WTC11 (cell line): ENCODE measurements at regions not wholly inside any gene's neighbourhood (a gene's known extent, or its start where the extent isn't known, plus 50 kb on each side); places are given as distances from the start of the nearest gene placed in this dataset.

ENCODE experiments used
- ATAC-seq: fragments of 200-7000 bp; cut with Tn5 transposase; 2 replicates; pipeline ENCODE4 v1.10.0; 2021; ENCODE audit warnings: mild to moderate bottlenecking, moderate library complexity
- CTCF ChIA-PET: fragments of 300-600 bp; sonication (Branson Sonifier 250); formaldehyde crosslinking; loops from one replicate; lab custom pipeline; 2021; ENCODE audit warnings: antibody characterized with exemption; lab: Charles Lee
- POLR2A ChIA-PET: fragments of 350-600 bp; sonication (Branson Sonifier 250); formaldehyde crosslinking; loops from one replicate; lab custom pipeline; 2021; ENCODE audit warnings: antibody characterized with exemption; lab: Charles Lee
- DNase-seq: peaks from one replicate; pipeline ENCODE4 v3.0.0; 2021; ENCODE audit warnings: low spot score
- H3K27ac Mint-ChIP-seq: 2 replicates; pipeline ENCODE4 v1.8.0; 2021; ENCODE audit warnings: mixed read lengths
- H3K27me3 Mint-ChIP-seq: 2 replicates; pipeline ENCODE4 v1.8.0; 2021; ENCODE audit warnings: low read depth, mild to moderate bottlenecking, moderate library complexity, mixed read lengths
- H3K36me3 Mint-ChIP-seq: 2 replicates; pipeline ENCODE4 v1.8.0; 2021; ENCODE audit warnings: mixed read lengths
- H3K4me1 Mint-ChIP-seq: 2 replicates; pipeline ENCODE4 v1.8.0; 2022; ENCODE audit warnings: mixed read lengths
- H3K4me3 Mint-ChIP-seq: 2 replicates; pipeline ENCODE4 v1.8.0; 2021; ENCODE audit warnings: mild to moderate bottlenecking, moderate library complexity, mixed read lengths
- H3K9me3 Mint-ChIP-seq: 2 replicates; pipeline ENCODE4 v1.8.0; 2021; ENCODE audit warnings: mixed read lengths
- CDX4 ChIP-seq: fragments of 250-450 bp; sonication (Bioruptor Pico); IDR thresholded peaks from 2 replicates; pipeline ENCODE4 v1.9.0; 2021; ENCODE audit warnings: moderate library complexity, mild to moderate bottlenecking, inconsistent platforms, borderline replicate concordance
- ERG ChIP-seq: fragments of 250-450 bp; sonication (Bioruptor Pico); IDR thresholded peaks from 2 replicates; pipeline ENCODE4 v1.8.0; 2021; ENCODE audit warnings: mild to moderate bottlenecking
- ETV6 ChIP-seq: sonication (generic); formaldehyde crosslinking; IDR thresholded peaks from 2 replicates; pipeline ENCODE4 v1.8.1; 2022; ENCODE audit warnings: mild to moderate bottlenecking, missing genetic modification reagents
- RELA ChIP-seq: sonication (generic); formaldehyde crosslinking; IDR thresholded peaks from 2 replicates; pipeline ENCODE4 v1.8.1; 2022; ENCODE audit warnings: missing genetic modification reagents, mild to moderate bottlenecking, borderline replicate concordance
- TEAD4 ChIP-seq: sonication (generic); formaldehyde crosslinking; IDR thresholded peaks from 2 replicates; pipeline ENCODE4 v1.8.0; 2022; ENCODE audit warnings: mild to moderate bottlenecking, missing genetic modification reagents
- TP53 ChIP-seq: sonication (generic); formaldehyde crosslinking; IDR thresholded peaks from 2 replicates; pipeline ENCODE4 v1.8.1; 2023; ENCODE audit warnings: mild to moderate bottlenecking, missing genetic modification reagents
- ZNF138 ChIP-seq: sonication (generic); formaldehyde crosslinking; conservative IDR thresholded peaks from 2 replicates; pipeline ENCODE4 v1.8.1; 2022; ENCODE audit warnings: mild to moderate bottlenecking, moderate library complexity, missing genetic modification reagents
- ZNF232 ChIP-seq: sonication (generic); formaldehyde crosslinking; IDR thresholded peaks from 2 replicates; pipeline ENCODE4 v1.8.0; 2022; ENCODE audit warnings: mild to moderate bottlenecking, missing genetic modification reagents
- ZNF416 ChIP-seq: fragments of 250-450 bp; sonication (Bioruptor Pico); IDR thresholded peaks from 2 replicates; pipeline ENCODE4 v1.9.0; 2021; ENCODE audit warnings: mild to moderate bottlenecking, inconsistent platforms
- TF ChIP-seq, protein P1 (sequence below): sonication (generic); formaldehyde crosslinking; conservative IDR thresholded peaks from 2 replicates; pipeline ENCODE4 v1.8.1; 2022; ENCODE audit warnings: mild to moderate bottlenecking, missing genetic modification reagents
- TF ChIP-seq, protein P2 (sequence below): sonication (generic); formaldehyde crosslinking; IDR thresholded peaks from 2 replicates; pipeline ENCODE4 v1.8.1; 2022; ENCODE audit warnings: mild to moderate bottlenecking, moderate library complexity, missing genetic modification reagents
- TF ChIP-seq, protein P3 (sequence below): fragments of 200-600 bp; IDR thresholded peaks from 2 replicates; pipeline ENCODE4 v1.8.0; 2022; ENCODE audit warnings: antibody characterized with exemption
- TF ChIP-seq, protein P4 (sequence below): sonication (generic); formaldehyde crosslinking; IDR thresholded peaks from 2 replicates; pipeline ENCODE4 v1.8.1; 2023; ENCODE audit warnings: mild to moderate bottlenecking, missing genetic modification reagents

DNA sequence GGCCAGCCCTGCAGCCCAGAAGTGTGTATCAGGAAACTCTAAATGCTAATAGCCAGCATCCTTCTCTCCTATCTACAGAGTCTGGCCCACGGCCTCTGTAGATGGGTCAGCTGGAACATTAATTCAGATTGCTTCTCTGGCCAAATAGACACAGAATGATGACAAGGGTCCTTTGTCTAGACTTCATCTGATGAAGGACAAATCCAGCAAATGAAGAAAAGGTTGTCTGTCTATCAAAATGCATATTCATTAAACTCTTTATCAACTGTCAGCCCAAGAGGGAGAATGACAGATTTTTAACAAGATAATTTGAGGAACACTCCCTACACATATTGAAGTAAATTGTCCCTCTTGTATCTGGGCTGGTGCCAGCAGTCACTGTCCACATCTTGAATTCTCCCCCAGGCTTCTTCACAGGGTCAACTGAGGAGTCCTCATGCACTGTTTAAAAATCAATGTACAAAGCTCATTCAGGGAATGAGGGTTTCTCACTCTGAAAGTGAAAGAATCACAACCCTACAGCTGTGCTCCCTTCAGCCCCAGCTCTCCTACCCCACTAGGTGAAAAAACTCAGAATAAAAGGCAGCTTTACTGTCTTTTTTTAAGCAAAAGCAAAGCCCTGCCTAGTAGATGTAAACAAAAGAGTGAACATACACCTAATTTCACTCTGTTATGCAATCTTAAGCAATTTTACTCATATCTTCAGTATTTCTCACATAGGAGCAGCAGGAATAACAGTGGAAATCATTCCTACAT, 507.7 kb downstream of the IGSF11 start (continued):
- no peak for TF ChIP-seq ERG (CRISPR knock-in tag)
- no peak for TF ChIP-seq TP53 (CRISPR knock-in tag)
- TF ChIP-seq, protein P1, sequence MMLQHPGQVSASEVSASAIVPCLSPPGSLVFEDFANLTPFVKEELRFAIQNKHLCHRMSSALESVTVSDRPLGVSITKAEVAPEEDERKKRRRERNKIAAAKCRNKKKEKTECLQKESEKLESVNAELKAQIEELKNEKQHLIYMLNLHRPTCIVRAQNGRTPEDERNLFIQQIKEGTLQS (CRISPR knock-in tag): no peak
- TF ChIP-seq, protein P2, sequence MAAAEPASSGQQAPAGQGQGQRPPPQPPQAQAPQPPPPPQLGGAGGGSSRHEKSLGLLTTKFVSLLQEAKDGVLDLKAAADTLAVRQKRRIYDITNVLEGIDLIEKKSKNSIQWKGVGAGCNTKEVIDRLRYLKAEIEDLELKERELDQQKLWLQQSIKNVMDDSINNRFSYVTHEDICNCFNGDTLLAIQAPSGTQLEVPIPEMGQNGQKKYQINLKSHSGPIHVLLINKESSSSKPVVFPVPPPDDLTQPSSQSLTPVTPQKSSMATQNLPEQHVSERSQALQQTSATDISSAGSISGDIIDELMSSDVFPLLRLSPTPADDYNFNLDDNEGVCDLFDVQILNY (CRISPR knock-in tag): no peak
- no peak for TF ChIP-seq TEAD4 (CRISPR knock-in tag)
- TF ChIP-seq, protein P3, sequence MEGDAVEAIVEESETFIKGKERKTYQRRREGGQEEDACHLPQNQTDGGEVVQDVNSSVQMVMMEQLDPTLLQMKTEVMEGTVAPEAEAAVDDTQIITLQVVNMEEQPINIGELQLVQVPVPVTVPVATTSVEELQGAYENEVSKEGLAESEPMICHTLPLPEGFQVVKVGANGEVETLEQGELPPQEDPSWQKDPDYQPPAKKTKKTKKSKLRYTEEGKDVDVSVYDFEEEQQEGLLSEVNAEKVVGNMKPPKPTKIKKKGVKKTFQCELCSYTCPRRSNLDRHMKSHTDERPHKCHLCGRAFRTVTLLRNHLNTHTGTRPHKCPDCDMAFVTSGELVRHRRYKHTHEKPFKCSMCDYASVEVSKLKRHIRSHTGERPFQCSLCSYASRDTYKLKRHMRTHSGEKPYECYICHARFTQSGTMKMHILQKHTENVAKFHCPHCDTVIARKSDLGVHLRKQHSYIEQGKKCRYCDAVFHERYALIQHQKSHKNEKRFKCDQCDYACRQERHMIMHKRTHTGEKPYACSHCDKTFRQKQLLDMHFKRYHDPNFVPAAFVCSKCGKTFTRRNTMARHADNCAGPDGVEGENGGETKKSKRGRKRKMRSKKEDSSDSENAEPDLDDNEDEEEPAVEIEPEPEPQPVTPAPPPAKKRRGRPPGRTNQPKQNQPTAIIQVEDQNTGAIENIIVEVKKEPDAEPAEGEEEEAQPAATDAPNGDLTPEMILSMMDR: no peak

GRCh38 chr3:118527514-118528044, 507.1 kb downstream of the IGSF11 start:
- Mint-ChIP-seq H3K36me3 (peaks cover 12% of the 10 kb centered on the region), H3K4me1 (peaks cover 11% of the 10 kb centered on the region), H3K27ac (no peak overlapping the region), H3K27me3 (no peaks in the 10 kb centered on the region), H3K9me3 (peaks cover 27% of the 10 kb centered on the region), H3K4me3 (no peak overlapping the region)
- ATAC-seq: no peak
- CTCF ChIA-PET: no interaction called here
- TF ChIP-seq ZNF416: no peak
- no peak for TF ChIP-seq ZNF138 (CRISPR knock-in tag)
- POLR2A ChIA-PET: no interaction called here
- DNase-seq: no peak

DNA sequence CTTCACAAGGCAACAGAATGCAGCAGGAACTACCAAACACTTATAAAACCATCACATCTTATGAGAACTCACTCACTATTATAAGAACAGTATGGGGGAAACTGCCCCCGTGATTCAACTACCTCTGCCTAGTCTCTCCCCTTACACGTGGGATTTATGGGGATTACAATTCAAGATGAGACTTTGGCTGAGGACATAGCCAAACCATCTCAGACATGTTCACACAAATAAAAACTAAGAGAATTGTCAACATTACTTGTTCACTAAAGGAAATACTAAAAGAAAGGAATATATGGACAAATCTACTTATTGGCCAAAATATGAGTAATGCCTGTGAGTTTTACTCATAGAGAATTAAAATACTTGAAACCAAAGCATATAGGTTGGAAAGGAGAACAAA, 505.1 kb downstream of the IGSF11 start:
- DNase-seq (no peak), ATAC-seq (no peak)
- CTCF ChIA-PET: no interaction called here
- H3K9me3 Mint-ChIP-seq: peaks cover 32% of the 10 kb centered on the region
- peaks cover 11% of the 10 kb centered on the region for H3K4me1 Mint-ChIP-seq
- no peak overlapping the region for H3K27ac Mint-ChIP-seq
- no peaks in the 10 kb centered on the region for H3K27me3 Mint-ChIP-seq
- POLR2A ChIA-PET: no interaction called here
- TF ChIP-seq, protein P4, sequence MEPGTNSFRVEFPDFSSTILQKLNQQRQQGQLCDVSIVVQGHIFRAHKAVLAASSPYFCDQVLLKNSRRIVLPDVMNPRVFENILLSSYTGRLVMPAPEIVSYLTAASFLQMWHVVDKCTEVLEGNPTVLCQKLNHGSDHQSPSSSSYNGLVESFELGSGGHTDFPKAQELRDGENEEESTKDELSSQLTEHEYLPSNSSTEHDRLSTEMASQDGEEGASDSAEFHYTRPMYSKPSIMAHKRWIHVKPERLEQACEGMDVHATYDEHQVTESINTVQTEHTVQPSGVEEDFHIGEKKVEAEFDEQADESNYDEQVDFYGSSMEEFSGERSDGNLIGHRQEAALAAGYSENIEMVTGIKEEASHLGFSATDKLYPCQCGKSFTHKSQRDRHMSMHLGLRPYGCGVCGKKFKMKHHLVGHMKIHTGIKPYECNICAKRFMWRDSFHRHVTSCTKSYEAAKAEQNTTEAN: no peak
- TF ChIP-seq, protein P1 (CRISPR knock-in tag): no peak
- TF ChIP-seq ZNF232 (CRISPR knock-in tag) (no peak), RELA (CRISPR knock-in tag) (no peak), ETV6 (CRISPR knock-in tag) (no peak), CDX4 (CRISPR knock-in tag) (no peak)
- H3K4me3 Mint-ChIP-seq: no peak overlapping the region
- H3K36me3 Mint-ChIP-seq: peaks cover 15% of the 10 kb centered on the region
